ENCODE measurements at regions not wholly inside any gene's neighbourhood (a gene's known extent, or its start where the extent isn't known, plus 50 kb on each side); places are given as distances from the start of the nearest gene placed in this dataset.

DNA sequence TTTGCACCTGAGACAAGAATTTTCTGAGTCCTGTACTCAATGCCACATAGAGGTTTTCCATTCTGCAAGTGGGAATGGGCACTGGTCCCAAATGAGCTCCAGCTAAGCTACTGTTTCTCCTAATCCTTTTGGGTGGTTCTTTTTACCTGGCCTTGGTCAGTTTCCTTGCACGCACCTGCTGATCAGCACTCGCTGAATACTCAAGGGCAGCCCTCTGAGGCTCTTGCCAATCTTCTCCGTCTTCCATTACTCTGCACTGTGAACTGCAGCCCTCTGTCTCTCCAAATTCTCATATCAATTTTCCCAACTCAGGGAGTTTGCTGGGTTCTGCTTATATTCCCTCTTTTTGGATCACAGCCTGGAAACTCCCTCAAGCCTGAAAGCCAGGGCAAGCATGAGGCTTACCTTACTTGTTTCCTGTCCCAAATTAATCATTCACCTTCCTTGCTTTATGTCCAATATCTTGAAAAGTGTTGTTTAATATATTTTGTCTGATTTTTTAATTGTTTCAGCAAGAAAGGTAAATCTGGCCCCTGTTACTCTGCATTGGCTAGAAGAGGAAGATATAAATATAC is 138.0 kb upstream of the TBX18 start:
- TF ChIP-seq EZH2phosphoT487 (IDR thresholded peaks at IDR 0.05; ENCODE audit: insufficient read depth, low read depth) (no peak), EZH2 (IDR thresholded peaks at IDR 0.05; ENCODE audit: insufficient read depth, poor library complexity, severe bottlenecking) (no peak)
